Upper lobe of left lung (tissue), 6 donors: ENCODE measurements at regions not wholly inside any gene's neighbourhood (a gene's known extent, or its start where the extent isn't known, plus 50 kb on each side); places are given as distances from the start of the nearest gene placed in this dataset.
"Not testable (repeated sequence)": the region's sequence is repeated elsewhere in the genome, so short reads cannot be mapped to it uniquely, and the experiment has no call there.

ENCODE experiments used
- ATAC-seq, 2 donors: fragments of 200-7000 bp; cut with Tn5 transposase; one replicate each; pipeline ENCODE4 v1.9.1; 2022; ENCODE audit warnings: mild to moderate bottlenecking in 2 of 2, moderate library complexity in 2 of 2; ENCODE audit not compliant: low FRiP score in 2 of 2
- DNase-seq, 2 donors: peaks; one replicate each; pipeline ENCODE4 v3.0.0-alpha.2; 2019 to 2020
- H3K27ac ChIP-seq, 4 donors: fragments of 200-600 bp; sonication (generic); one replicate each; pipeline ENCODE4 v1.5.1; 2016 to 2019
- H3K27me3 ChIP-seq, 4 donors: fragments of 200-600 bp; sonication (generic); one replicate each; pipeline ENCODE4 v1.5.1; 2017 to 2019
- H3K36me3 ChIP-seq, 4 donors: fragments of 200-600 bp; sonication (generic); one replicate each; pipeline ENCODE4 v1.5.1; 2016 to 2019
- H3K4me1 ChIP-seq, 4 donors: fragments of 200-600 bp; sonication (generic); one replicate each; pipeline ENCODE4 v1.5.1; 2018 to 2019
- H3K4me3 ChIP-seq, 4 donors: fragments of 200-600 bp; sonication (generic); one replicate each; pipeline ENCODE4 v1.5.1; 2017 to 2019; ENCODE audit warnings: mild to moderate bottlenecking in 2 of 4, moderate library complexity in 1 of 4
- H3K9me3 ChIP-seq, 4 donors: fragments of 200-600 bp; sonication (generic); one replicate each; pipeline ENCODE4 v1.5.1; 2018 to 2019
- EP300 ChIP-seq, 4 donors: sonication (generic); formaldehyde crosslinking; IDR thresholded peaks; one replicate each; pipeline ENCODE4 v1.5.1; 2017; ENCODE audit warnings: antibody characterized with exemption in 4 of 4, control low read depth in 2 of 4
- POLR2A ChIP-seq, 4 donors: fragments of 450-650 bp; IDR thresholded peaks; one replicate each; pipeline ENCODE4 v1.5.1; 2016 to 2017; ENCODE audit warnings: antibody characterized with exemption in 4 of 4, mild to moderate bottlenecking in 2 of 4
- POLR2AphosphoS5 ChIP-seq, 2 donors: sonication (generic); formaldehyde crosslinking; IDR thresholded peaks; one replicate each; pipeline ENCODE4 v1.5.1; 2017; ENCODE audit warnings: antibody characterized with exemption in 2 of 2
- WGBS, 2 donors: methylation state at CpG; one replicate each; pipeline ENCODE4 v1.1.5; 2017 to 2018; 5-methylcytosine and 5-hydroxymethylcytosine counted together
- TF ChIP-seq, protein P1 (sequence below), 6 experiments: fragments of 450-650 bp in 4 of 6; fragments of 200-600 bp in 2 of 6; sonication (generic) in 2 of 6; IDR thresholded peaks; one replicate each; pipeline ENCODE4 v1.5.1; 2016 to 2019; ENCODE audit warnings: antibody characterized with exemption in 6 of 6
- donor health status: DM: no; HTN: no; CAD: no; lungs with moderate emphysema.
- donor health status: DM: no; HTN: yes; CAD: no; lungs with severe emphysema.

- Histone ChIP-seq H3K4me1 (peaks cover 0 to 13% (median 6%) of the 10 kb centered on the region in 4 donors), H3K27me3 (no peaks in the 10 kb centered on the region), H3K4me3 (no peak overlapping the region), H3K9me3 (no peaks in the 10 kb centered on the region), H3K36me3 (no peaks in the 10 kb centered on the region), H3K27ac (peak overlapping the region; percentile 15 to 59 (median 50))
- DNase-seq (no peak), ATAC-seq (peak in 1 of 2 donors; percentile 39)
- 57 to 79% methylated on average over 3 of the region's 3 CpGs for WGBS, 2 donors
- TF ChIP-seq POLR2A (IDR thresholded peaks at IDR 0.05) (no peak), POLR2AphosphoS5 (IDR thresholded peaks at IDR 0.05) (no peak), EP300 (IDR thresholded peaks at IDR 0.05) (no peak)
- TF ChIP-seq, protein P1, sequence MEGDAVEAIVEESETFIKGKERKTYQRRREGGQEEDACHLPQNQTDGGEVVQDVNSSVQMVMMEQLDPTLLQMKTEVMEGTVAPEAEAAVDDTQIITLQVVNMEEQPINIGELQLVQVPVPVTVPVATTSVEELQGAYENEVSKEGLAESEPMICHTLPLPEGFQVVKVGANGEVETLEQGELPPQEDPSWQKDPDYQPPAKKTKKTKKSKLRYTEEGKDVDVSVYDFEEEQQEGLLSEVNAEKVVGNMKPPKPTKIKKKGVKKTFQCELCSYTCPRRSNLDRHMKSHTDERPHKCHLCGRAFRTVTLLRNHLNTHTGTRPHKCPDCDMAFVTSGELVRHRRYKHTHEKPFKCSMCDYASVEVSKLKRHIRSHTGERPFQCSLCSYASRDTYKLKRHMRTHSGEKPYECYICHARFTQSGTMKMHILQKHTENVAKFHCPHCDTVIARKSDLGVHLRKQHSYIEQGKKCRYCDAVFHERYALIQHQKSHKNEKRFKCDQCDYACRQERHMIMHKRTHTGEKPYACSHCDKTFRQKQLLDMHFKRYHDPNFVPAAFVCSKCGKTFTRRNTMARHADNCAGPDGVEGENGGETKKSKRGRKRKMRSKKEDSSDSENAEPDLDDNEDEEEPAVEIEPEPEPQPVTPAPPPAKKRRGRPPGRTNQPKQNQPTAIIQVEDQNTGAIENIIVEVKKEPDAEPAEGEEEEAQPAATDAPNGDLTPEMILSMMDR (IDR thresholded peaks at IDR 0.05): no peak
Measured at GRCh38 chr5:67549296-67549618, 352.7 kb upstream of the CD180 start.

DNA sequence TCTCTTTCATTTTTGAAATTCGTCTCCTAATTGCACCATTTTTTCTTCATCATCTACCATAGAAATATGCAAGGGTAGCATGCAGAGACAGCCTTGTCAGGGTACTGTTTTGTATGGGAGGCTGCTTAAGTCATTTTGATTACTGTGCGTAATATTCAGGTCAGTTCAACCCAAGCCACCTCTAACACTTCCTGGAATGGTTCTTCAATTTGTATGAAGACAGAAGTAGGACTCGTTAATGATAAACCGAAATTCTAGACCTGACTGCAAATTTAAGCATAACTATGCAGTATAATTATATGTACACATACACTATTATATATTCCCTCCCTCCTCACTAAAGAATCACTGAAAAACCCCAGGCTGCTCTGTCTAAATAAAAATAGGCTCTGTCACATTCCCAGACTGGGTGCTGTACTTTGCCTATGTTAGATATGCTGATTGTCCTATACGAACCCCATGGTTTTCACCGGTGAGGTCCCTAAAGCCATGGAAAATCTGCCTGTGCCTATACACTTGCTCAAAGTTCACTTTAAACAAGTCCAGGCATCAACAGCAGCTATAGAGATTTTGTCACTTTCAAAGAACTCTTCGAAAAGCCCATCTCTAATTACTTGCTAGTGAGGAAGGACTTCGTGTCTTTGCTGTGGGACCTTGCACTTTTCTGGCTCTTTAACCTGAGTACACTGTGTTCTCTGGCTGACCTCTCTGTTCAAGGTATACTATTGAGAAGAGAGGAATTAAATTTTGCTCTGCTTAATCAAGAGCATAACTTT is 352.1 kb upstream of the CD180 start:
- H3K4me3 ChIP-seq: peak overlapping the region in 1 of 4 donors; percentile 22
- peak overlapping the region; percentile 15 to 59 (median 50) for H3K27ac ChIP-seq
- 69% methylated on average over 8 of the region's 8 CpGs for WGBS, 2 donors
- ATAC-seq: peak in 1 of 2 donors; percentile 6
- no peaks in the 10 kb centered on the region for H3K27me3 ChIP-seq
- TF ChIP-seq EP300 (IDR thresholded peaks at IDR 0.05): no peak
- TF ChIP-seq POLR2AphosphoS5 (IDR thresholded peaks at IDR 0.05): no peak
- TF ChIP-seq, protein P1 (IDR thresholded peaks at IDR 0.05): no peak
- TF ChIP-seq POLR2A (IDR thresholded peaks at IDR 0.05): no peak
- peaks cover 0 to 13% (median 6%) of the 10 kb centered on the region in 4 donors for H3K4me1 ChIP-seq
- no peaks in the 10 kb centered on the region for H3K36me3 ChIP-seq
- H3K9me3 ChIP-seq: no peaks in the 10 kb centered on the region
- no peak for DNase-seq

DNA sequence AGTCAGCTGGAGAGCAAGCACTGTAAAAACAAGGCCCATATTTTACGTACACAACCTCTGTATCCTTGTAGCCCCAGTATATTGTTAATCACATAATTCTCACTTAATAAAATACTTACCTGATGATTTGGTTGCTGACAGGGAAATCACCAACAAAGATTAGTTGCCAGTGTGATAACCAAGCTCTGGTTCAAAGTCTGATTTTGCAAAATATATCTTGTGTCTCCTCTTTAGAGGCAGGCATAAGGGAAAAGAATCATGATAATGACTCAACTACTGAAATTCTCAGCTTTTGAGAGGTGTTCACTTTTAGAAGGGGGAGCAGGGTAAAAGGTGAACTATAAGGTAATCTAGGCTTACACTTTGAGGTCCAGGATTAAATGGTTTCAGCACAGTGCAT is 351.1 kb upstream of the CD180 start:
- 94 to 96% methylated on average over 1 of the region's 1 CpG for WGBS, 2 donors

GRCh38 chr5:67544942-67545341 is 348.3 kb upstream of the CD180 start:
- not testable (repeated sequence) for ATAC-seq, H3K9me3 ChIP-seq, DNase-seq, H3K27ac ChIP-seq, H3K4me3 ChIP-seq, H3K36me3 ChIP-seq, H3K27me3 ChIP-seq
- H3K4me1 ChIP-seq: peaks cover 0 to 13% (median 6%) of the 10 kb centered on the region in 4 donors

More for the DNA sequence above, 351.1 kb upstream of the CD180 start:
- no peaks in the 10 kb centered on the region for H3K27me3 ChIP-seq
- ATAC-seq: no peak
- H3K27ac ChIP-seq: peak overlapping the region in 1 of 4 donors; percentile 5
- no peak for DNase-seq
- H3K36me3 ChIP-seq: no peaks in the 10 kb centered on the region
- TF ChIP-seq POLR2A (IDR thresholded peaks at IDR 0.05) (no peak), POLR2AphosphoS5 (IDR thresholded peaks at IDR 0.05) (no peak), EP300 (IDR thresholded peaks at IDR 0.05) (no peak)
- TF ChIP-seq, protein P1 (IDR thresholded peaks at IDR 0.05): no peak
- H3K9me3 ChIP-seq: no peaks in the 10 kb centered on the region
- no peak overlapping the region for H3K4me3 ChIP-seq
- peaks cover 0 to 13% (median 6%) of the 10 kb centered on the region in 4 donors for H3K4me1 ChIP-seq

DNA sequence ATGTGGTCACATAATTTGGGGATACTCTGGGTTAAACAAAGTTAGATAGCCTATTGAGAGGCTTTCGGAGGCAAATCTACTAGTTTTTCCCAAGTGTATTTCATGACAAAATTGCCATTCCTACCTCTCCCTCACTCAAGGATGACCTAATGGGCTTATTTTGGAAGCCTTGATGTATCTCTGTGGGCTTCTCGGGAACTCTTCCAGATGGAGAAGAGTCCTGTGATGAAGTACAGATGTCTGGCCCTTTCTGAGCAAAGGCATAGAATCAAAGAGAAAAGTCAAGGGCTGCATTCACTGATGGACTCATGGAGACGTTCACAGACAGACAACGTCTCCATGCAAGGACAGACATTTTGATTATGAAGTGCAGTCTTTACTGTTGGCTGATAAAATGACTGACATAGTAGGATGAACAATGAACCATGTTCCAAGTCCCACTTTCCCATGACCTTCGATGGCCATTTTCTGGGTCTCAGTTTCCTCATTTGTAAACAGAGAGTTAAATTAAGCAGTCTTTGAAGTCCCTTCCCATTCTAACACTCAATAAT is 347.2 kb upstream of the CD180 start:
- Histone ChIP-seq H3K27me3 (no peaks in the 10 kb centered on the region), H3K36me3 (no peaks in the 10 kb centered on the region), H3K4me3 (no peak overlapping the region), H3K27ac (no peak overlapping the region), H3K9me3 (no peaks in the 10 kb centered on the region), H3K4me1 (peaks cover 2 to 11% (median 4%) of the 10 kb centered on the region in 4 donors)
- 69 to 77% methylated on average over 5 of the region's 5 CpGs for WGBS, 2 donors
- peak in 1 of 2 donors; percentile 76 for ATAC-seq
- no peak for DNase-seq
- TF ChIP-seq POLR2AphosphoS5 (IDR thresholded peaks at IDR 0.05): no peak
- no peak for TF ChIP-seq EP300 (IDR thresholded peaks at IDR 0.05)
- TF ChIP-seq, protein P1 (IDR thresholded peaks at IDR 0.05): no peak
- no peak for TF ChIP-seq POLR2A (IDR thresholded peaks at IDR 0.05)
